HG02870 (cell line): ENCODE measurements at regions not wholly inside any gene's neighbourhood (a gene's known extent, or its start where the extent isn't known, plus 50 kb on each side); places are given as distances from the start of the nearest gene placed in this dataset.
"Not testable (repeated sequence)": the region's sequence is repeated elsewhere in the genome, so short reads cannot be mapped to it uniquely, and the experiment has no call there.

Experiments used
- ATAC-seq: cut with Tn5 transposase; IDR thresholded peaks from one replicate; pipeline ENCODE4 v1.9.1; 2021; ENCODE audit warnings: mild to moderate bottlenecking, moderate library complexity; ENCODE audit not compliant: unreplicated experiment

GRCh38 chr11:92122561-92122960 is 102.1 kb upstream of the FAT3 start:
- ATAC-seq, result no peak

GRCh38 chr11:92111287-92111686 is 113.3 kb upstream of the FAT3 start:
- no peak for ATAC-seq

DNA sequence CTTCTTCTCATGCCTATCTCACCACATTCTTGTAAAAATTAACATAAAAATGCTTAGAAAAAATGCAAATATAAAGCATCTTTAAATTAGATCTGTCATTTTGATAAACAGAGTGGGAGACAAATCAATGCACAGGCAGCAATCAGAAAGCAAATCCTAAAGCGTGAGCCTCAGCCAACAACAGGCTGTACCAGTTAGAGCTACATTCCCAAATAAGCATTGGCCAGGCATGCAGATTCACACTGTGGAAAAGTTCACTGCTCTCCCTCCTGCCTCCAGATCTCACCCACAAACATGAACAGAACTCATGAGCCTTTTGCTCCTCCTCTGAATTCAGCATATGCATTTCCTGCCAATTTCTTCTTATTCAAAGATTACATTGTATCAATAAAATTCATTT is 115.2 kb upstream of the FAT3 start:
- no peak for ATAC-seq

DNA sequence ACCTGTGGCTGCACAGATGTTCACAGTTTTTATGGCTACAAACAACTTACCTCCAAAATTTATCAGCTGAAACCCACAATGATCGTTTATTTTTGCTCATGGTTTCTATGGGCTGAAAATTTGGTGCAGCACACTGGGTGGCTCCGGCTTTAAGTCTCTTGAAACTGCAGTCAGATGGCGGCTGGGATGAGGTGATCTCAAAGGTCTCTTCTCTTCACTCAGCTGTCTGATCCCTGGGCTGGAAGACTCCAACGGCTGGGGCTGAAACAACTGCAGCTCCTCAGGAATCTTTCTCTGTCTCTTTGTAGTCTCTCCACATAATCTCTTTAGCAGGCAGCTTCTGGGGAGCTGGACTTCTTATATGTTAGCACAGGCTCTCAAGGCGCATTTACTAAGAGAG is 117.3 kb upstream of the FAT3 start:
- ATAC-seq, result no peak

DNA sequence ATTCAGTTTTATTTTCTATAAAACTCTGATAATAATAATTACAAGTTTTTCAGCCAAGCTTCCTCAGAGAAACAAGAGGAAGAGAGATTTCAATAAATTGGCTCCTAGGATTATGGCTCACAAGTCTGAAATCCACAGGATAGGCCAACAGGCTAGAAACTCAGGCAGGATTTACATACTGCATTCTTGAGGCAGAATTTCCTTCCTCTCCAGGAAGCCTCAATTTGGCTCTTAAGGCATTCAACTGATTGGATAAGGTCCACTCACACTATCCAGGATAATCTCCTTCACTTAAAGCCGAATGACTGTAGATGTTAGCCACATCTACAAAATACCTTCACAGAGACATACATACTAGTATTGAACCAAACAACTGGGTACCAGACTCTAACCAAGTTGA is 120.3 kb upstream of the FAT3 start:
- ATAC-seq, result no peak

DNA sequence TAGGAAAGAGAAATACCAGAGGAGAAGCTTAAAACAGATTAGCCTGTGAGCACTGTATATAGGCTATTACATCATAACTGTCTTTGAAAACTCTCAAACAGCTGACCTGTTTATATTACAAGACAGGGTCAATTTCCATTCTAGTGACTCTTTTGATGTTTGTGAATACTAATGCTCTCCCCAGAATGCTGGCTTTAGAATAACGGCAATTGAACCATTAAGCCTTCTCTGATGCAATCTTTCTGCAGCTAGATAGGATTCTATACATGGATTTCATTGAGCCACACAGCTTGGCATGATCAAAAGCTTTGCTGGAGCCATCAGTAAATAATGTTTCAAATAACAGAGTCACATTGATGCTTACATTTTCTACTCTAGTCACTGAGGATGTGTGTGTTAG is 122.7 kb upstream of the FAT3 start:
- ATAC-seq, result no peak

DNA sequence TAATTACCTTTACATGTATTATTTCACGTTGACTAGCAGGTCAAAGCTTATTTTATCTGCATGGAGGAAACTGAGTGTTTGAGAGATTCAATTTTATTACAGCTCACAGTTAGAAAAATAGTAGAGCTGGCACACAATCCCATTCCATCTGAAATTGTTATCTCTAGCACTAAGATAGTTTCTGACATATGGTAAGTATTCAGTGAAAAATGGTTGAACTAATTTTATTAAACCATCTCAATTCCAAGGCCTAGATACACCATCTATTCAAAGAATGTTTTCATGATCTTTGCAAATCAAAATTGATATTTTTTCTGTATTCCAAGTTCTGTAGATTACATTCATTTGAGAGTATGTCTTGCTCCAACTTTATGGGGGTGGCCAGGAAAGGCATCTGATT is 125.4 kb upstream of the FAT3 start:
- no peak for ATAC-seq

DNA sequence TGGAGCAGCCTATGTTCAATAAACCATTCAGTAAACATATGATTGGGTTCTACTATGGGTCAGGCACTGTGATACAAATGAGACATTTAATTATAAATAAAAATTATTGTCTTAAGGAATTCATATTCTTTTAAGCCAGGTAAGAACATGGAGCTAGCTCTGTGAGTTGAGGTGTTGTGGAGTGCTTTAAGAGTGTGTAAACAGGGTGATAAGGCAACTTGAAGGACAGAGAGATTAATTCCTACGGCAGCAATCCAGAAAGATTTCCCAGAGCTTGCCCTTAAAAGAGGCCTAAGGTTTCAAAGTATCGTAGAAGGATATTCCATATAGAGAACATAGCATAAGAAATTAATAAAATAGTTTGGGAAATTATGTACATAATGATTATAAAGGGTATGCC is 126.4 kb upstream of the FAT3 start:
- ATAC-seq, result no peak

DNA sequence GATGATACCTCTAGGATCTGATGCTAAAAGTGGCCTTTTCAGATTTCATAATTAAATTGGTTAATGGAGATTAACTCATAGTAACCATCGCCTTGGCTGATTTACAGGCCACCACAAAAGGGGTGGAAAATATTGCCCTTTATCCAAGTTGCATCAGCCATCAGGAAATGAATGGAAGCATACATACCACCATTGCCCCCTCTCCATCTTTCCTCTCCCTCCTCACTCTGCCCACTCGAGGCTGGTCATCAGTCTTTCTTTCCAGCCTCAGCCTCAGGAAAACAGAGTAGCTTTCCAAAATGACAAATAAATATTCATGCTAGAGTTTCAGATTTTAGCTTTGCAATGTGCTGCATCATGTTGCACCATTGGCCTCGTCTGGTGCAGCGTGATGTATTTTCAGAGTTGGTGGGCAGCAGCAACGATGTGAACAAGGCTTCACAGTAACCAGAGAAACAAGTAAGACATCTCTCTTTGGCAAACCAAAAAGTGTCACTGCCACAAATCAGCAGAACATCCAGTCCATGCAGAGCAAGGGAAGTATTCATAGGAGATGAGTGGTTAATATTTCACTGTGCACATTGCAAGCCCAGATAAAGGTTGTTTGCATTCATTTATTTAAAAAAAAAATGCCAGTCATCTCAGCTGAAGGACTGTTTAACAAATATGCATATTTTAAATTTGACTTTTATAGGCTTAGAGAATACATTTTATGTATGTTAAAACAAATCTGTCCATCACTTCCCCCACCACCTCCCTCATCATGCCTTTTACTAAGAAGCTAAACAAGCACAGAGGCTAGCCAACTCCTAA is 136.7 kb upstream of the FAT3 start:
- ATAC-seq, result no peak

- no peak for ATAC-seq
Observed at GRCh38 chr11:92083123-92083522, 141.5 kb upstream of the FAT3 start.

DNA sequence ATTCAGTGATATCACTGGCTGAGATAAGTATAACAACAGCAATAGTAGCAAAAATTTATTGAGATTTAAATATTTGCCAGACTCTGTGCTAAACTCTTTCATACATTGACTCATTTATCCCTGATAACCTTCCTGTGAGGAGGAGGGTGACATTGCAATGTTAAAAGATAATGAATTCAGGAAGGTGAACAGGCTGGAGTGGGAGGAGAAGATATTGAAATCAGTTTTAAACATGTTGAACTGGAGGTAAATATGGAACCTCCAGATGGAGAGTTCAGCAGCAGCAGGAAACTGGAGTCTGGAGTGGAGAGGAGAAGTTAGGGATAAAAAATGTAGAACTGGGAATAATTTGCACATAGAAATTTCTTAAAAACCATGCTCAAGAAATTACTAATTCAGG is 142.0 kb upstream of the FAT3 start:
- no peak for ATAC-seq

DNA sequence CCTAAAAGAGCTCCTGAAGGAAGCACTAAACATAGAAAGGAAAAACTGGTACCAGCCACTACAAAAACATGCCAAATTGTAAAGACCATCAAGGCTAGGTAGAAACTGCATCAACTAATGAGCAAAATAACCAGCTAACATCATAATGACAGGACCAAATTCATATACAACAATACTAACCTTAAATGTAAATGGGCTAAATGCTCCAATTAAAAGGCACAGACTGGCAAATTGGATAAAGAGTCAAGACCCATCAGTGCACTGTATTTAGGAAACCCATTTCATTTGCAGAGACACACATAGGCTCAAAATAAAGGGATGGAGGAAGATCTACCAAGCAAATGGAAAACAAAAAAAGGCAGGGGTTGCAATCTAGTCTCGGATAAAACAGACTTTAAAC is 150.1 kb upstream of the FAT3 start:
- not testable (repeated sequence) for ATAC-seq

DNA sequence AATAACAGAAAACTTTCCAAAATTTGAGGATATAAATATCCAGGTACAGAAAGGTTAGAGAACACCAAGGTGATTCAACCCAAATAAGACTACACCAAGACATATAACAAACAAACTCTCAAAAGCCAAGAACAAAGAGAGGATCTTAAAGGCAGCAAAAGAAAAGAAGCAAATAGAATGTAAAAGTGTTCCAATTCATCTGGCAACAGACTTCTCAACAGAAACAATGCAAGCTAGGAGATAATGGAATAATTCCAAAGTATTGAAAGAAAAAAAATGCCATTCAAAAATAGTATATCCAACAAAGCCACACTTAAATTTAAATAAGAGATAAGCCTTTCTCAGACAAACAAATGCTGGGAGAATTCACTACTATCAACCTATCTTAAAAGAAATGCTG is 153.0 kb upstream of the FAT3 start:
- no peak for ATAC-seq

- no peak for ATAC-seq
Observed at GRCh38 chr11:92070026-92070889, 154.4 kb upstream of the FAT3 start.

GRCh38 chr11:92067016-92067415 is 157.6 kb upstream of the FAT3 start:
- ATAC-seq, result no peak

- no peak for ATAC-seq
Observed at GRCh38 chr11:92061456-92062062, 163.1 kb upstream of the FAT3 start.

- no peak for ATAC-seq
Observed at GRCh38 chr11:92057849-92058442, 166.7 kb upstream of the FAT3 start.

GRCh38 chr11:92053216-92053615 is 171.4 kb upstream of the FAT3 start:
- ATAC-seq, result no peak

GRCh38 chr11:92050305-92050704 is 174.3 kb upstream of the FAT3 start:
- ATAC-seq, result no peak

GRCh38 chr11:92048415-92048814 is 176.2 kb upstream of the FAT3 start:
- ATAC-seq, result no peak

DNA sequence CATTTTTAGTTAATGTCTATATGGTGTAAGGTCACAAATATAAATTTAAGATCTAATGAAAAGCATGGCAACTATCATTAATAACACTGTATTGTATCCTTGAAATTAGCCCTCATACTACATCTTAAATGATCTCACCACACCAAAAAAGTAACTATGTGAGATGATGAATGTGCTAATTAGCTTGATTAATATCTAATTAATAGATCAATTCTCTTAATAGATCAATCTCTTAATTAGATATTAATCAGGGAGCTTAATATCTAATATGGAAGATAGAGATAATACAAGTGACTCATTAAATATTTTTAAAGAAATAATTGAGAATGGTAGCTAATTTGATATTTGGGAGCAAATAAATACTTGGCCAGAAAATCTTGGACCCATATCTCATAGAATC is 178.5 kb upstream of the FAT3 start:
- ATAC-seq, result no peak
